Pancreas (tissue), 10 donors: ENCODE measurements at regions not wholly inside any gene's neighbourhood (a gene's known extent, or its start where the extent isn't known, plus 50 kb on each side); places are given as distances from the start of the nearest gene placed in this dataset.

ENCODE experiments used
- ATAC-seq, 4 donors: fragments of 200-7000 bp; cut with Tn5 transposase; one replicate each; pipeline versions ENCODE4 v1.8.0 to v1.9.1; 2020; ENCODE audit warnings: mild to moderate bottlenecking in 4 of 4, moderate library complexity in 4 of 4
- DNase-seq, 6 donors: peaks; one replicate each; pipeline ENCODE4 v3.0.0-alpha.2; 2020
- FAIRE-seq: peaks from 2 replicates; lab custom pipeline; 2012; peaks lifted over from hg19 to GRCh38; lab: Jason Lieb, UNC
- H3K27ac ChIP-seq, 4 donors: fragments of 200-600 bp; sonication (generic); 1 replicate in 3 of 4; 2 replicates in 1 of 4; pipeline versions ENCODE4 v1.5.0 to v1.8.0; 2020
- H3K27me3 ChIP-seq, 4 donors: fragments of 200-600 bp; one replicate each; pipeline ENCODE4 v1.8.0; 2021
- H3K36me3 ChIP-seq, 3 donors: fragments of 200-600 bp; sonication (generic) in 1 of 3; one replicate each; pipeline versions ENCODE4 v1.5.0 to v1.8.0; 2020 to 2021
- H3K4me1 ChIP-seq, 3 donors: fragments of 200-600 bp; one replicate each; pipeline ENCODE4 v1.8.0; 2021
- H3K4me3 ChIP-seq, 4 donors: fragments of 200-600 bp; sonication (generic) in 2 of 4; one replicate each; pipeline versions ENCODE4 v1.5.0 to v1.8.0; 2020 to 2021
- H3K9me3 ChIP-seq, 4 donors: fragments of 200-600 bp; one replicate each; pipeline ENCODE4 v1.8.0; 2021
- WGBS, 2 donors: extraction: QIAGEN DNeasy Blood & Tissue Kit; methylation state at CpG; one replicate each; pipeline ENCODE4 v1.1.7; 2013; 5-methylcytosine and 5-hydroxymethylcytosine counted together
- intact Hi-C, 3 donors: fragments of 100-400 bp; cut with DNase I; formaldehyde crosslinking; loops; one replicate each; pipeline versions ENCODE4 v1.11.1 to v1.14.2; 2022
- TF ChIP-seq, protein P1 (sequence below), 4 donors: fragments of 200-600 bp; sonication (generic) in 3 of 4; IDR thresholded peaks; one replicate each; pipeline versions ENCODE4 v1.5.0 to v1.8.0; 2021; ENCODE audit warnings: antibody characterized with exemption in 4 of 4
- donor health status: healthy with polysubstance abuse.
- donor health status: DM: no; HTN: no; CAD: no; lungs with moderate emphysema.
- donor health status: DM: no; HTN: no; CAD: no.
- donor health status: control.
- donor health status: control.
- donor health status: Bipolar disorder and iron deficiency.
- donor health status: DM: yes; HTN: yes; CAD: no.
- donor health status: DM: no; HTN: no; CAD: no.
- donor health status: DM: no; HTN: no; CAD: no.
- donor health status: DM: yes; HTN: yes; CAD: no.

DNA sequence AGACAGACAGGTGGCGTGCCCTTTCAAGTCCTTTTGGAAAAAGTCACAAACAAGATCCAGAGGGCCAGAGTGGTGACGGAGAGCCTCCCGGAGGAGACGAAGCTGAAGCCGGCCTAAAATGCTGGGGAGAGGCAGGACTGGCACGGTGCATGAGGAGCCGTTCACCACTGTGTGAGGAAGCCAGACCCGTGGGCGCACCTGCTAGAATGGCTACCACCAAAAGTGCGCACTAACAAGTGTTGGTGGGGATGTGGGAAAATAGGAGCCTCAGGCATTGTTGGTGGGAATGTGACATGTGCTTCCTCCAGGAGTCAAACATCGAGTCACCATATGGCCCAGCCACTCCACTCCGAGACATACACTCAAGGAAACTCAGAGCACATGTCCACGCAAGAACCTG is 67.4 kb upstream of the HELT start:
- FAIRE-seq = no peak
- H3K9me3 ChIP-seq = no peaks in the 10 kb centered on the region
- 83 to 84% methylated on average over 13 of the region's 13 CpGs for WGBS, 2 donors
- no peak overlapping the region for H3K27ac ChIP-seq
- H3K4me3 ChIP-seq = no peak overlapping the region
- no peak for DNase-seq
- H3K27me3 ChIP-seq = no peaks in the 10 kb centered on the region
- no peak for ATAC-seq
- TF ChIP-seq, protein P1, sequence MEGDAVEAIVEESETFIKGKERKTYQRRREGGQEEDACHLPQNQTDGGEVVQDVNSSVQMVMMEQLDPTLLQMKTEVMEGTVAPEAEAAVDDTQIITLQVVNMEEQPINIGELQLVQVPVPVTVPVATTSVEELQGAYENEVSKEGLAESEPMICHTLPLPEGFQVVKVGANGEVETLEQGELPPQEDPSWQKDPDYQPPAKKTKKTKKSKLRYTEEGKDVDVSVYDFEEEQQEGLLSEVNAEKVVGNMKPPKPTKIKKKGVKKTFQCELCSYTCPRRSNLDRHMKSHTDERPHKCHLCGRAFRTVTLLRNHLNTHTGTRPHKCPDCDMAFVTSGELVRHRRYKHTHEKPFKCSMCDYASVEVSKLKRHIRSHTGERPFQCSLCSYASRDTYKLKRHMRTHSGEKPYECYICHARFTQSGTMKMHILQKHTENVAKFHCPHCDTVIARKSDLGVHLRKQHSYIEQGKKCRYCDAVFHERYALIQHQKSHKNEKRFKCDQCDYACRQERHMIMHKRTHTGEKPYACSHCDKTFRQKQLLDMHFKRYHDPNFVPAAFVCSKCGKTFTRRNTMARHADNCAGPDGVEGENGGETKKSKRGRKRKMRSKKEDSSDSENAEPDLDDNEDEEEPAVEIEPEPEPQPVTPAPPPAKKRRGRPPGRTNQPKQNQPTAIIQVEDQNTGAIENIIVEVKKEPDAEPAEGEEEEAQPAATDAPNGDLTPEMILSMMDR (IDR thresholded peaks at IDR 0.05) = no peak
- H3K36me3 ChIP-seq = no peaks in the 10 kb centered on the region
- H3K4me1 ChIP-seq = no peaks in the 10 kb centered on the region
- intact Hi-C loops = no loop called here

DNA sequence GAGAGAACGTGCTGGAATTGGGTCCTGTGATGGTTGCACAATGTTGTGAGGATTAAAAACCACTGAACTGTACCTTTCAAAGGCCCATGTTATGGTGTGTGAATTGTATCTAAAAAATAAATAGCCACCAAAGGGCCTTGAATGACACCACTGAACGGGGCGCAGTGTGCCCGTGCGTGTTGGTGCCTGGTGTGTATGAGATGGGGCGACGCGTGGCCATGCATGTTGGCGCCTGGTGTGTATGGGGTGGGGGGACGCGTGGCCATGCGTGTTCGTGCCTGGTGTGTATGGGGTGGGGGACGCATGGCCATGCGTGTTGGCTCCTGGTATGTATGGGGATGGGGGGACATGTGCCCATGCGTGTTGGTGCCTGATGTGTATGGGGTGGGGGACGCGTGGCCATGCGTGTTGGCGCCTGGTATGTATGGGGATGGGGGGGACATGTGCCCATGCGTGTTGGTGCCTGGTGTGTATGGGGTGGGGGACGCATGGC is 66.6 kb upstream of the HELT start:
- no peak for FAIRE-seq
- H3K4me1 ChIP-seq = no peaks in the 10 kb centered on the region
- H3K4me3 ChIP-seq = no peak overlapping the region
- H3K27ac ChIP-seq = no peak overlapping the region
- intact Hi-C loops = no loop called here
- no peak for ATAC-seq
- H3K9me3 ChIP-seq = no peaks in the 10 kb centered on the region
- no peaks in the 10 kb centered on the region for H3K36me3 ChIP-seq
- 89 to 95% methylated on average over 22 of the region's 22 CpGs for WGBS, 2 donors
- no peaks in the 10 kb centered on the region for H3K27me3 ChIP-seq
- TF ChIP-seq, protein P1 (IDR thresholded peaks at IDR 0.05) = no peak
- DNase-seq = no peak

DNA sequence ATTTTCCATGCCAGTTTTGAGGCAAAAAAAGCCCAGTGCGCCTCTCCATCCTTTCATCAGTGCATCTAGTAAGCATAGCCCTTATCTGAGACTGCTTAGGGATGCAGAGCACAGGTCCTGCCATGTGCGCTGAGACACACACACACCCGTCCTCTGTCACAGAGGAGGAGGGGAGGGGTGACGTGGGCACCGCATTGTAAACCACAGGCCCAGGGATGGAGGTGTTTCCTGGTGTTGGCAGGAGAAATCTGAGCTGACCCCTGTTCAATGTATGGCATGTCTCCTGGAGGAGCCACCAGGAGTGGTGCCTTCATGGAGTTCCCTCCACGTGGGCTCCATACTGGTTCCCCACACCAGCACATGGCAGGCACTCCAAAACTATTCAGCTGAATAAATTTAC is 65.8 kb upstream of the HELT start:
- no peaks in the 10 kb centered on the region for H3K27me3 ChIP-seq
- WGBS, 2 donors = 73 to 76% methylated on average over 6 of the region's 6 CpGs
- H3K27ac ChIP-seq = no peak overlapping the region
- ATAC-seq = no peak
- no peak overlapping the region for H3K4me3 ChIP-seq
- DNase-seq = no peak
- no peaks in the 10 kb centered on the region for H3K36me3 ChIP-seq
- FAIRE-seq = no peak
- intact Hi-C loops = no loop called here
- H3K4me1 ChIP-seq = no peaks in the 10 kb centered on the region
- no peaks in the 10 kb centered on the region for H3K9me3 ChIP-seq
- TF ChIP-seq, protein P1 (IDR thresholded peaks at IDR 0.05) = no peak

DNA sequence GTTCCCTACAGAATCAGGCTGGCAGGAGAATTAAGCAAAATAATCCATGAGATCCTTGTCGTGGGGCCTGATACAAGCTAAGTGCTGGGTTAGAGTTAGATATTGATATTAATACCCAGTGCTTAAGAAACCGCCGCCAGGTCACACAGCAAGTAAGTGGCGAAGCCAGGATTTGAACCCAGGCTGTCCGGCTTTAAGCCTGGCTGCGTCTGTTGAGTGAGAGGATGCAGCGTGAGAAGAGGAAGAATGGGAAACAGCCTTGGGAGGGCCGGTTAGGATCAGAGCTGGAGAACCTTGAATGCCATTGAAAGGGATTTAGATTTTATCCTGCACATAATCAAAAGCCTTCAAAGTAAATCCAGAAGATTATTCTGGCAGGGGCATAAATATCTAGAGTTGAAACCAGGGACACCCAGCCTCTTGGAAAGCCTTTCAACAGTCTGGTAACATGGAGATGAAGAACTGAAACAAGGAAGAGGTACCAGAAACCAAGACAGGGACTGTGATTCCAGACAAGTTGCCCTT is 64.8 kb upstream of the HELT start:
- H3K4me3 ChIP-seq = no peak overlapping the region
- FAIRE-seq (no peak), DNase-seq (no peak), ATAC-seq (no peak)
- no peaks in the 10 kb centered on the region for H3K4me1 ChIP-seq
- no peak overlapping the region for H3K27ac ChIP-seq
- TF ChIP-seq, protein P1 (IDR thresholded peaks at IDR 0.05) = no peak
- 86 to 90% methylated on average over 8 of the region's 8 CpGs for WGBS, 2 donors
- intact Hi-C loops = no loop called here
- no peaks in the 10 kb centered on the region for H3K9me3 ChIP-seq
- H3K27me3 ChIP-seq = no peaks in the 10 kb centered on the region
- H3K36me3 ChIP-seq = no peaks in the 10 kb centered on the region

DNA sequence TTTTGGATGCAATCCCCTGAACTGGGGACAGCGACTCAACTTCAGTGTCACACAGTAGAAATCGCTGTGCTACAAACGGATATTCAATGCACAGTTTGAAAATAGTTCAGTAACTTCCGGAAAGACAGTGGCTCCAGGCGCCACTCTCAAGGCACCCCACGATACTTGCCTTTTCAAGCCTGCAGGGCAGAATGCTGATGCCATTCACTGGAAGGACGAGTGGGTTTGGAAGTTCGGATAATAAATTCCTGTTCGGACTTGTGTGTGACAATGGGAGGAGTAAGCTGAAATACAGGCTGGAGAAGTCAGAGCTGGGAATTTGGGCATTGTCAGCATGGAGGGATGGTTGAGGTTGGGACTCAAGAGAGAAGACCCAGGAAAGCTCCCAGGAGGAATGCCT is 64.3 kb upstream of the HELT start:
- no peak for FAIRE-seq
- TF ChIP-seq, protein P1 (IDR thresholded peaks at IDR 0.05) = no peak
- WGBS, 2 donors = 74 to 85% methylated on average over 9 of the region's 9 CpGs

More for the DNA sequence above, 64.3 kb upstream of the HELT start:
- intact Hi-C loops = no loop called here
- Histone ChIP-seq H3K27me3 (no peaks in the 10 kb centered on the region), H3K36me3 (no peaks in the 10 kb centered on the region), H3K9me3 (no peaks in the 10 kb centered on the region), H3K27ac (no peak overlapping the region), H3K4me1 (no peaks in the 10 kb centered on the region), H3K4me3 (no peak overlapping the region)
- no peak for DNase-seq
- ATAC-seq = no peak
